ENCODE measurements at regions not wholly inside any gene's neighbourhood (a gene's known extent, or its start where the extent isn't known, plus 50 kb on each side); places are given as distances from the start of the nearest gene placed in this dataset.
A peak's percentile ranks its signal among the peaks of the same experiment; 100 is the strongest.
"Not testable (repeated sequence)": the region's sequence is repeated elsewhere in the genome, so short reads cannot be mapped to it uniquely, and the experiment has no call there.

- ChIA-PET CTCF (no interaction called here), POLR2A (no interaction called here)
- Mint-ChIP-seq H3K27ac (no peak overlapping the region), H3K27me3 (no peaks in the 10 kb centered on the region), H3K36me3 (ENCODE audit: low read depth) (no peaks in the 10 kb centered on the region), H3K4me1 (no peaks in the 10 kb centered on the region), H3K9me3 (no peaks in the 10 kb centered on the region), H3K4me3 (no peak overlapping the region)
- DNase-seq = no peak
These were observed 235.7 kb upstream of the MAGEB16 start for GRCh38 chrX:35562395-35562794.

GRCh38 chrX:35590210-35590609 is 207.9 kb upstream of the MAGEB16 start:
- Mint-ChIP-seq H3K27ac (no peak overlapping the region), H3K9me3 (no peaks in the 10 kb centered on the region)
- CTCF ChIA-PET = no interaction called here

GRCh38 chrX:35611562-35611961 is 186.6 kb upstream of the MAGEB16 start:
- peak overlapping the region; percentile 46 for H3K27ac Mint-ChIP-seq
- POLR2A ChIA-PET; H3K9me3 Mint-ChIP-seq; H3K4me3 Mint-ChIP-seq; H3K36me3 Mint-ChIP-seq (ENCODE audit: low read depth); DNase-seq; H3K4me1 Mint-ChIP-seq; H3K27me3 Mint-ChIP-seq; CTCF ChIA-PET: not testable (repeated sequence)

More at GRCh38 chrX:35590210-35590609, 207.9 kb upstream of the MAGEB16 start:
- Mint-ChIP-seq H3K4me3 (no peak overlapping the region), H3K4me1 (no peaks in the 10 kb centered on the region), H3K27me3 (no peaks in the 10 kb centered on the region), H3K36me3 (ENCODE audit: low read depth) (no peaks in the 10 kb centered on the region)
- POLR2A ChIA-PET = no interaction called here
- DNase-seq = no peak

- CTCF ChIA-PET = no interaction called here
- DNase-seq = no peak
- POLR2A ChIA-PET = no interaction called here
- Mint-ChIP-seq H3K9me3 (no peaks in the 10 kb centered on the region), H3K4me3 (no peak overlapping the region), H3K4me1 (no peaks in the 10 kb centered on the region), H3K27me3 (no peaks in the 10 kb centered on the region), H3K36me3 (ENCODE audit: low read depth) (no peaks in the 10 kb centered on the region), H3K27ac (no peak overlapping the region)
These were observed 180.3 kb upstream of the MAGEB16 start for GRCh38 chrX:35617836-35618235.

GRCh38 chrX:35622040-35622439 is 176.1 kb upstream of the MAGEB16 start:
- POLR2A ChIA-PET = no interaction called here

GRCh38 chrX:35622601-35623000 is 175.5 kb upstream of the MAGEB16 start:
- no peaks in the 10 kb centered on the region for H3K27me3 Mint-ChIP-seq
- H3K9me3 Mint-ChIP-seq = no peaks in the 10 kb centered on the region
- no peaks in the 10 kb centered on the region for H3K4me1 Mint-ChIP-seq
- no peak overlapping the region for H3K27ac Mint-ChIP-seq
- DNase-seq = no peak
- ChIA-PET POLR2A (no interaction called here), CTCF (no interaction called here)
- H3K4me3 Mint-ChIP-seq = no peak overlapping the region
- no peaks in the 10 kb centered on the region for H3K36me3 Mint-ChIP-seq (ENCODE audit: low read depth)

More at GRCh38 chrX:35622040-35622439, 176.1 kb upstream of the MAGEB16 start:
- Mint-ChIP-seq H3K27me3 (no peaks in the 10 kb centered on the region), H3K4me1 (no peaks in the 10 kb centered on the region), H3K27ac (no peak overlapping the region), H3K4me3 (no peak overlapping the region), H3K36me3 (ENCODE audit: low read depth) (no peaks in the 10 kb centered on the region), H3K9me3 (no peaks in the 10 kb centered on the region)
- DNase-seq = no peak
- CTCF ChIA-PET = no interaction called here

GRCh38 chrX:35625714-35626113 is 172.4 kb upstream of the MAGEB16 start:
- ChIA-PET POLR2A (no interaction called here), CTCF (no interaction called here)
- H3K9me3 Mint-ChIP-seq = no peaks in the 10 kb centered on the region
- H3K36me3 Mint-ChIP-seq (ENCODE audit: low read depth) = no peaks in the 10 kb centered on the region
- no peaks in the 10 kb centered on the region for H3K4me1 Mint-ChIP-seq
- no peak overlapping the region for H3K27ac Mint-ChIP-seq
- no peaks in the 10 kb centered on the region for H3K27me3 Mint-ChIP-seq
- DNase-seq = no peak
- H3K4me3 Mint-ChIP-seq = no peak overlapping the region

- ChIA-PET POLR2A (no interaction called here), CTCF (no interaction called here)
- DNase-seq = no peak
- H3K27ac Mint-ChIP-seq = no peak overlapping the region
- no peaks in the 10 kb centered on the region for H3K9me3 Mint-ChIP-seq
- no peaks in the 10 kb centered on the region for H3K27me3 Mint-ChIP-seq
- H3K4me1 Mint-ChIP-seq = no peaks in the 10 kb centered on the region
- no peak overlapping the region for H3K4me3 Mint-ChIP-seq
- no peaks in the 10 kb centered on the region for H3K36me3 Mint-ChIP-seq (ENCODE audit: low read depth)
These were observed 172.0 kb upstream of the MAGEB16 start for GRCh38 chrX:35626124-35626523.

- POLR2A ChIA-PET; DNase-seq; H3K9me3 Mint-ChIP-seq; H3K27me3 Mint-ChIP-seq; H3K4me1 Mint-ChIP-seq; CTCF ChIA-PET; H3K27ac Mint-ChIP-seq; H3K4me3 Mint-ChIP-seq; H3K36me3 Mint-ChIP-seq (ENCODE audit: low read depth): not testable (repeated sequence)
These were observed 162.2 kb upstream of the MAGEB16 start for GRCh38 chrX:35635971-35636370.

- H3K4me3 Mint-ChIP-seq = no peak overlapping the region
- no peaks in the 10 kb centered on the region for H3K36me3 Mint-ChIP-seq (ENCODE audit: low read depth)
- no peak overlapping the region for H3K27ac Mint-ChIP-seq
- H3K27me3 Mint-ChIP-seq = no peaks in the 10 kb centered on the region
- no peaks in the 10 kb centered on the region for H3K4me1 Mint-ChIP-seq
- no peaks in the 10 kb centered on the region for H3K9me3 Mint-ChIP-seq
- no peak for DNase-seq
- ChIA-PET POLR2A (no interaction called here), CTCF (no interaction called here)
These were observed 133.3 kb upstream of the MAGEB16 start for GRCh38 chrX:35664833-35665232.

- POLR2A ChIA-PET = no interaction called here
- Mint-ChIP-seq H3K36me3 (ENCODE audit: low read depth) (no peaks in the 10 kb centered on the region), H3K27ac (no peak overlapping the region), H3K4me3 (no peak overlapping the region), H3K9me3 (no peaks in the 10 kb centered on the region), H3K4me1 (no peaks in the 10 kb centered on the region), H3K27me3 (no peaks in the 10 kb centered on the region)
- CTCF ChIA-PET = no interaction called here
- DNase-seq = no peak
These were observed 132.8 kb upstream of the MAGEB16 start for GRCh38 chrX:35665311-35665710.

- Mint-ChIP-seq H3K4me3 (no peak overlapping the region), H3K4me1 (no peaks in the 10 kb centered on the region), H3K36me3 (ENCODE audit: low read depth) (no peaks in the 10 kb centered on the region), H3K9me3 (no peaks in the 10 kb centered on the region), H3K27ac (no peak overlapping the region), H3K27me3 (no peaks in the 10 kb centered on the region)
- ChIA-PET POLR2A (no interaction called here), CTCF (no interaction called here)
- DNase-seq = no peak
These were observed 127.3 kb upstream of the MAGEB16 start for GRCh38 chrX:35670889-35671288.

- no peaks in the 10 kb centered on the region for H3K27me3 Mint-ChIP-seq
- no peak for DNase-seq
- ChIA-PET CTCF (no interaction called here), POLR2A (no interaction called here)
- H3K36me3 Mint-ChIP-seq (ENCODE audit: low read depth) = no peaks in the 10 kb centered on the region
- no peaks in the 10 kb centered on the region for H3K9me3 Mint-ChIP-seq
- H3K4me1 Mint-ChIP-seq = no peaks in the 10 kb centered on the region
- H3K4me3 Mint-ChIP-seq = no peak overlapping the region
- H3K27ac Mint-ChIP-seq = no peak overlapping the region
These were observed 123.0 kb upstream of the MAGEB16 start for GRCh38 chrX:35675151-35675550.

GRCh38 chrX:35680940-35681346 is 117.2 kb upstream of the MAGEB16 start:
- Mint-ChIP-seq H3K27ac (no peak overlapping the region), H3K36me3 (ENCODE audit: low read depth) (no peaks in the 10 kb centered on the region), H3K4me3 (no peak overlapping the region), H3K27me3 (no peaks in the 10 kb centered on the region), H3K4me1 (no peaks in the 10 kb centered on the region), H3K9me3 (no peaks in the 10 kb centered on the region)
- POLR2A ChIA-PET = no interaction called here
- CTCF ChIA-PET = no interaction called here
- no peak for DNase-seq

- Mint-ChIP-seq H3K27ac (no peak overlapping the region), H3K27me3 (no peaks in the 10 kb centered on the region), H3K9me3 (no peaks in the 10 kb centered on the region), H3K4me3 (no peak overlapping the region), H3K36me3 (ENCODE audit: low read depth) (no peaks in the 10 kb centered on the region), H3K4me1 (no peaks in the 10 kb centered on the region)
- CTCF ChIA-PET = no interaction called here
- DNase-seq = no peak
- POLR2A ChIA-PET = no interaction called here
These were observed 115.7 kb upstream of the MAGEB16 start for GRCh38 chrX:35682476-35682875.
